Lung microvascular endothelial cell (primary cell): ENCODE measurements at regions not wholly inside any gene's neighbourhood (a gene's known extent, or its start where the extent isn't known, plus 50 kb on each side); places are given as distances from the start of the nearest gene placed in this dataset.
"Not testable (repeated sequence)": the region's sequence is repeated elsewhere in the genome, so short reads cannot be mapped to it uniquely, and the experiment has no call there.

ENCODE experiments used
- DNase-seq, 2 donors: peaks; one replicate each; pipeline versions ENCODE4 v3.0.0 to v3.0.0-alpha.2; 2010; ENCODE audit warnings: low read depth in 2 of 2

DNA sequence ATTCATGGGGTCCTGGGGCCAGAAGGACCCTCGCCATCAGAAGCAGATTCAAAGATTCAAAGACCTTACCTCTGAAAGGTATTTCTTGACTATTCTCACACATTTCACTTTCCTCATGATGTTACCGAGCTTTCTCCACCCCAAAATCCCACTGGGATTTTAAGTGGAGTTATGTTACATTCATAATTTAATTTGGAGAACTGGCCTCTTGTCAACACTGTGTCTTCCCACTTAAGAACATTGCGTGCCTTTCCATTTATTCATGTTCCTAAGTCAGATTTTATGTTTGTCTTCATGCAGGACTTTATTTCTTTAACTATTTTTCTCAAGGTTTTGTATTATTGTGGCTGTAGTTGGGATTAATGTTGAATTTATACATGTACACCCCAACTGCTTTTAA lies 123.5 kb upstream of the BMPER start:
- no peak for DNase-seq

DNA sequence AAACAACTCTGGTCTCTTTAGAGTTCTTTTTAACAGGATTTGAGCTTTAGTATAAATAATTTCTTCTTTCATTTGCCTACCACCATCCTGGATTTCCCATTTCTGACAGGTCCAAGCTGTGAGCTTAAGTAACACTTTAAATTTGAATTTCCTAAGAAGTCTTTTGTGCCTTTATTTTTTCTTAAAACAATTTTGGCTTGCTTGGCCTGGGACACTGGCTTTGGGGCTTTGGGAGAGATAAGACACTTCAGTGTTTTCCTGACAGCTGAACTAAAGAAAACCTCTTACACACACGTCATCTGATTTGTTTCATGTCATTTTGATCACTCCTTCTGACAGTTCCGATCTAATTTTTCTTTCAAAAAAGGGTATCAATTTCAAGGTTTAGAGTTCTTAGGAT lies 121.3 kb upstream of the BMPER start:
- no peak for DNase-seq

DNA sequence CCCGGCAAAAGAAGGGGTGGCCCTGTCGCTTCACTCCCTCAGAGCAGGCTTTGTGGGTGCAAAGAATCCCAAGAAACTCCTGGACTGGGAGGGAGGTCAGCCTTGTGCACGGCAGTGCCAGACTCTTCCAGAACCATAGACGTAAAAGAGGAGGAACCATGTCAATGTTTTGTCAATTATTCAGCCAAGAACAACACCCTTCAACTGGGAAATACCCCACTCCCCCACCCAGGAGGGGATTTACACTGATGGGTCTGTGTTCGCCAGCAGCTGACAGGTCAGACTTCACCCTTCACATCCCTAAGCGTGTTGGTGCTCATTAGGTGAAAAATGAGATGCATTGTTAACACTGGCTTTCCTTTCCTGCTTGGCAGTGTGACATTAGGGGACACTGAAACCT lies 116.8 kb upstream of the BMPER start:
- no peak for DNase-seq

DNA sequence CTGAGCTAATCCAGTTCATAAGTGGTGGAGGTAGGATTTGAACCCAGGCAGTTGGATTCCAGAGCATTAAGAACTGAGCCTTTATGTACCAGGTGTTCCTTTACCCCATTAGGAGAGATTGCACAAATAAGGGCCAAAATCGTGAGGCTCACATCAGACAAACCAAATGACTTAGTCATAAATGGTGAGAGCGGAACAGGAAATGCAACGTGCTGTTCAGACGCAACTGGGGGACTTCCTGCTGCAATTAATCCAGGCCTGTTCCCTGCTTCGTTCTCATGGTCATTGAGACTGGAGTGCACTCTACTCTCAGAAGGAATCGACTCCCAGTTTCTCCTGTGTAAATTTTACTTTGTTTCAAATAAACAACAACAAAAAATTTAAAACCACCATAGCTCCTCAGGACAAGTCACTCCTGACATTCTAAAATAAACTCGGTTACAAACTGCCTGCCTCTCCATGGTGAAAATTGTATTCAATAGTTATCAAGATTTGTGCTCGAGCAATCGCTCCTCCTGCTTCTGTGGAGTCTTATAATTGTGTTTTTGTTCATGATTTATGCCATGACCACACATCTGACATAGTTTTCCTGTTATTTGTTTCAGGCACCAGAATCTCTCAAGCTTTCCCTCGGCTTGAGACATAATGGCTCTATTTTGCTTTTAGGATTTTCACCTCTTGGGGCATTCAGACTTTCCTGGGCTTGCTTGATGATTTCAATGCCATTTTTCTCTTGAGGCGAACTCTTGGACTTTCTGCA lies 115.3 kb upstream of the BMPER start:
- DNase-seq, result peak; percentile 31 to 62

DNA sequence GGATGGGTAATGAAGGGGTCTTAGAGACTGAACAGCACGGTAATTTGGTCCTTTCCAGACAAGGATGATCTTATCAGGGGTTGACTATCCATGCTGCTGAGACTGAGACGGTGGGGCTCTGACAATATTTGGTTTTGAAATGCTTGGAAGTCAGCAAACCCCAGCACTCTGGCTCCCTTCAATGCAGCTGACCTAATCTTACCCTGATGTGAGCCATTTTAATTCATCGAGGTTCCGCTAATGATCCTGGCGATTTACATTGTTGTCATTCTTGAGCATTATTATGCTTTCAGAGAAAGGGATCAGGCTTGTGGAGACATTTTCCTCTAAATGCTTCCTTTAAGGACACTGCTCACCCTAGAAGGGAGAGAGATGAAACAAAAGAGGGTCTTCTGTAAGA lies 114.6 kb upstream of the BMPER start:
- no peak for DNase-seq

DNA sequence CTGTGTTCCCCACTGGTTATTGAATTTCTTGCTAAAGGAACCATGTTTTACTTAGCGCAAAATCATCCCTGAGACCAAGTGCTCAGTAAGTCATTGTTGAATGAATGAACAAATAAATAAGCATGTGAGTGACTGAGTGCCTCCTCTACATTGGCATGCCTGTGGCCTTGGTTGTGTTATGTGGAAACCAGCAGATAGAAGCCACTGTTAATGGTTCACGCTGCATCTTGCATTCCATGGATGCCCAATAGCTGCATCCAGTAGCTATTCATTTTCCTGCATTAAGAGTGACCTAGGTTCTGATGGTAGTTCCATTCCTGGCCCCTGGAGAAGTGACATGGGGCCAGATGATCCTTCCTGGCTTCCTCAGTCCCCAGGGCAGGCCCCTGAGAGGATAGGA lies 113.3 kb upstream of the BMPER start:
- DNase-seq, result no peak

GRCh38 chr7:33792547-33793105 lies 112.7 kb upstream of the BMPER start:
- DNase-seq, result no peak

DNA sequence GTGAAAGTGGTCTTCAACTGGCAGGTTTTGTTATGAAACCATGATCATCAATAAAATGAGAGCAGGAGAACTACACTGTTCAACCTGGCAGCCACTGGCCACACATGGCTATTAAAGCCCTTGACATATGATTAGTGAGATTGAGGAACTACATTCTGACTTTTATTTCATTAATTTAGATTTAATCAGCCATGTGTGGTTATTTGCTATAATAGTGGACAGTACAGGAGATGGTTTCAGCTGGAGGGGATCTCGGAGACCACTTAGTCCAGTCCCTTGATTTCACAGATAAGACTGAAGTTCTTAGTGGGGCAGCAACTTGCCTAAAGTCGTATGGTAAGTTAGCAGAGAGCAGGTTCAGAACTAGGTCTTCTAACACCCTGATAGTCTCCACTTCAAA lies 111.7 kb upstream of the BMPER start:
- no peak for DNase-seq

- no peak for DNase-seq
Observed at GRCh38 chr7:33794419-33794818, 110.9 kb upstream of the BMPER start.

- DNase-seq, result no peak
Observed at GRCh38 chr7:33794959-33795358, 110.4 kb upstream of the BMPER start.

DNA sequence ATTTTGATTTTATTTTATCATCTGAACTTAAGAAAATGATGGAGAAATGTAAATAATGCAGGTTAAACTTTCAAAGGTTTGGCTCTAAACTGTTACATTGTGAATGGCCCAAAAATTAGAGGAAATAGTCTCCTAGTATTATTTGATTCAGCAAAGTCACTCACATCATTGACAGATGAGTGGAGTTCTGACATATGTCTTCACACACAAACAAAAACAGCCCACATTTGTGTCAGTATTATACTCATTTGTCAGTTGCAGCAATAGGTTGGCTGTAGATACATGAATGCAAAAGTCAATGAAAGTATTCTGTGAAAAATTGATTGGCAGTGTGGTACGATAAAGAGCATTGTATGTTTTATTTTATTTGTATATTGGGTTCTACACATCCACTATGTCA lies 108.8 kb upstream of the BMPER start:
- DNase-seq, result no peak

DNA sequence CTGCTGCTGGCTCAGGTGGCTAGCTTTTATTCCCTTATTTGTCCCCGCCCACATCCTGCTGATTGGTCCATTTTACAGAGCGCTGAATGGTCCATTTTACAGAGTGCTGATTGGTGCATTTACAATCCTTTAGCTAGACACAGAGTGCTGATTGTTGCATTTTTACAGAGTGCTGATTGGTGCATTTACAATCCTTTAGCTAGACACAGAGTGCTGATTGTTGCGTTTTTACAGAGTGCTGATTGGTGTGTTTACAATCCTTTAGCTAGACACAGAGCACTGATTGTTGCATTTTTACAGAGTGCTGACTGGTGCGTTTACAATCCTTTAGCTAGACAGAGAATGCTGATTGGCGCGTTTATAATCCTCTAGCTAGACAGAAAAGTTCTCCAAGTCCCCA lies 107.8 kb upstream of the BMPER start:
- DNase-seq, result not testable (repeated sequence)

DNA sequence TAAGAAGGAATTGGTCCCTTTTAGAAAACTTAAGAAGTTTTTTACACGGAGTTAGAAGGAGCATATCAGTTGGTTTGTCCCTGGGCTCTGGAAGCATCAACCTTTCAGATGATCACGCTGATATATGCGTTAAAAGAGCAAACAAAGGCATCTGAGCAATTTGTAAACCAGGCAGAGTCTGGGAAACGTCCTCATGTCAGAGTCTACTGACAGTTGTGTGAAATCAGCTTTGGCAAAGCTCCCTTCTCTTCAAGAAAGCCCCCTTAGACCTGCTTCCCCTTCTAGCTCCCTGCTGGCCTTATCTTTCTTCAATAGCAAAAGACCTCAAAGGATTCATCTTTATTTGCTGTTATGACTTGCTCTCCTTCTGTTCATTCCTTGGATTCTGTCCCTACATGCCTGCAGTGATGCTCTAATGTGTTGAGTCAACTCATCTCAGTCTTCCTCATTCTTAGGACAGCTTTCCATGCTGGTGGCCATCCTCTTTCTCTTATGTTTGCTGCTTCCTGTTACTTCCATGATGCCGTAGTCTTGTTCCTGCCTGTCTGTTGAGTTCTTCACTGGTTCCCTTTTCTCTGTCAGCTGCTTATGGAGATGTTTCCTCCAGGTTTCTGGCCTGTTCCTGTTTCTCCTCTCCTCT lies 106.5 kb upstream of the BMPER start:
- DNase-seq, result no peak

- DNase-seq, result no peak
Observed at GRCh38 chr7:33799766-33800165, 105.6 kb upstream of the BMPER start.

GRCh38 chr7:33802600-33802999 lies 102.7 kb upstream of the BMPER start:
- no peak for DNase-seq

DNA sequence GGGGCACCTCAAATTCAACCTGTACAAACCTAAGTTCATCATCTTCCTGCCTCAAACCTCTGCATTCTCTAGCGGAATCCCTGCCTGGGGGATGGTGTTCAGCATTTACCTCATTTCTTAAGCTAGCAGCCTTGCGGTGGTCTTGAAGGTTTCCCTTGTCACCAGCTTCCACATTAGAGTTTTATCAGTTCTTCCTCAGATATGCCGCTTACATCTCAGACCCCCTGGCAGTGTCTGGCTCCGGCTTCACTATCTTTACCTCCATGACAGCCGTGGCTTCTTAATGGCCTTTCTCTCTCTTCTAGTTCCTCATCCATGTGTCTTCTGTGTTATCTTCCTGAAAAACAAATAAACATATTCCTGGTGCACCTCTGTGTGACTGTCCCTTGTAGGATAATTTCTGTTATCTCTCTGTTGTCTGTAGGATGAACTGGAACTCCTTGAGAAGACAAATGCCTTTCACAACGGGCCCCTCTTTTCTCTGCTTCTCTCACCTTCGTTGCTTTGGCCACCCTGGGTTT lies 101.1 kb upstream of the BMPER start:
- no peak for DNase-seq

GRCh38 chr7:33805630-33806233 lies 99.6 kb upstream of the BMPER start:
- peak in 1 of 2 donors; percentile 22 for DNase-seq

DNA sequence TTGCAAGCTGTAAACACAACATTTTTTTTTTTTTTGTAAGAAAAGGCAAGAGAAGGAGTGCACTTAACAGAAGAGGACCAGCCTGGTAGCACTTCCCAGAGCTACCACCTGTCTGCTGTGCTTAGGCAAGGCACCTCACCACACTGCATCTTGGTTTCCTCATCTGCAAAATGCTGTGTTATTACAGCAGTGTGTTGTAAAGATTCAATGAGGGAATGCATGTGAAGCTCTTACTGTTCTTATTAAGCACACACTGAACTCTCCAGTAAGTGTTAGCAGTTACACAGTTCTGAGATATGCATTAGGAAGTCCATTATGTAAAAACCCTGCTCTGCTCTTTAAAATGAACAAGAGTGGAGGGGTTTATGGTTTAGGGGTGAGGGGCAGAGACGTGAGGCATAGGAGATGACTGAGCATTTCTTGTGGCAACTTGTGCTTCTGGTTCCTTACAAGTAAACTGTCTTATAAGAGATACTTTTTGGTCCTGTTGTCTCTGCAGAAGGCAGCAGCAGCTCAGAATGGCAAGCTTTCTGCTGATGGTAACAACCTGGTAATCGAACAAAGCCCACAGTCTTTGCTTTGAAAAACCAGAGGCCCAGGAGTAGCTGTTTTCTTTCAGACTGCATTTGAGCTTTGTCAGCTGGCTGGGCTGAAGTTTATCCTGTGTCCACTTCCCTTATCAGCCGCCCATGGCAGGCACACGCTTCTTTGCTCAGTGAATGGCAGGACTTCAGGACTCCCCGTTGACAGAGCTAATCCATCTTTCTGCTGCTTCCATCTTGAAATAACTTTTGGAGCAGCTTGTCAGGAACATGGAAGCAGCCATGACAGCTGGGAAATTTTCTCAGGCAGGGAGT lies 98.8 kb upstream of the BMPER start:
- no peak for DNase-seq

DNA sequence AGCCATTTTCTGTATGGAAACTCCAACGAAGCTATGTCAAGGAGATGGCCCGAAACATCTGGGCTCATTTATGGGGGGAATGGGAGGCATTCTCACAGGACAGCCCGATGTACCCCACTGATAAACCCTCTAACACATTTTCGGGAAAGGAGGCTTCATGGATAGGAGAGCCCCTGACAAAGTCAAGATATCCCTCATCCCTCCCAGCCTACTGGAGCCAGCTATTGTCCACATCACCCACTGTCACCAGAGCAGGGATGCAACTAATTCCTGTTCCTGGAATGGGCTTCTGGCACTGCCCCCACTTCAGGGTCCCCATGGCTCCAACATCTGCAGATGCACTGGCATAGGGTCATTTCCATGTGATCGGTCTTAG lies 98.2 kb upstream of the BMPER start:
- DNase-seq, result no peak

DNA sequence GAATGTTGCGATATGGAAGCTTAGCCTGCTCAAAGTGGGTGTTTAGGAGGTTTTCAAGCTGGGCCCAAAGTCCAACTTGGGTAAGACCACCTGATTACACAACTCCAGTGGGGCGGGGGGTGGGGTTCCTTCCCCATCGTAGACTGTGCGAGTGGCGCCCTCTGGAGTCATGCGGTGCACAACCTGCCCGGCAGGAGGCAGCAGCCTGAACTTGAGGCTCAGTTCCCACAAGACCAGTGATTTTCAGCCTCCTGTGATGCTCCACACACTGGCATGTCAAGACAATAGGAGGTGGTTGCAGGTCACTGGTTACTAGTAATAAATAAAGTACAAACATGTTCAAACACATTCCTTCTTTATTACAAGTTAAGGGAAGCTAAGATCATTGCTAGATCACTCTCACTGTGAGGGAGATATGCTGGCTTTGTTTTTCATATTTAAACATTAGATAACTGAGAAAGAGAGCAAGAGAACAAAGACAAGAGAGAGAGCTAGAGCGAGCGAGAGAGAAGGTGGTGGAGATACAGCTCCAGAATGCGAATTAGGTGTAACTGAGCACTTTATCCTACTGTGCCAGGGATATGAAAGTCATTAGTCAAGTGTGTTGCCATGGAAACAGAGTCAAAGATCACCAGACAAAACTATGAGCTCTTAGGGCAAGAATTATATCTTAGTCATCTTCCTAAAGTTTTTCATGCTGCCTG lies 97.4 kb upstream of the BMPER start:
- peak; percentile 77 to 82 for DNase-seq

GRCh38 chr7:33809228-33809627 lies 96.1 kb upstream of the BMPER start:
- DNase-seq, result no peak
